ENCODE measurements at regions not wholly inside any gene's neighbourhood (a gene's known extent, or its start where the extent isn't known, plus 50 kb on each side); places are given as distances from the start of the nearest gene placed in this dataset.
A peak's percentile ranks its signal among the peaks of the same experiment; 100 is the strongest.

- no peak overlapping the region for H3K27ac Mint-ChIP-seq
- peak; percentile 12 for DNase-seq
- no peaks in the 10 kb centered on the region for H3K36me3 Mint-ChIP-seq (ENCODE audit: low read depth)
- ChIA-PET CTCF (no interaction called here), POLR2A (no interaction called here)
- H3K9me3 Mint-ChIP-seq, result no peaks in the 10 kb centered on the region
- no peaks in the 10 kb centered on the region for H3K4me1 Mint-ChIP-seq
- peaks cover 7% of the 10 kb centered on the region for H3K27me3 Mint-ChIP-seq
- no peak overlapping the region for H3K4me3 Mint-ChIP-seq
These were observed 157.4 kb upstream of the C14orf180 start for GRCh38 chr14:104421892-104422828.

DNA sequence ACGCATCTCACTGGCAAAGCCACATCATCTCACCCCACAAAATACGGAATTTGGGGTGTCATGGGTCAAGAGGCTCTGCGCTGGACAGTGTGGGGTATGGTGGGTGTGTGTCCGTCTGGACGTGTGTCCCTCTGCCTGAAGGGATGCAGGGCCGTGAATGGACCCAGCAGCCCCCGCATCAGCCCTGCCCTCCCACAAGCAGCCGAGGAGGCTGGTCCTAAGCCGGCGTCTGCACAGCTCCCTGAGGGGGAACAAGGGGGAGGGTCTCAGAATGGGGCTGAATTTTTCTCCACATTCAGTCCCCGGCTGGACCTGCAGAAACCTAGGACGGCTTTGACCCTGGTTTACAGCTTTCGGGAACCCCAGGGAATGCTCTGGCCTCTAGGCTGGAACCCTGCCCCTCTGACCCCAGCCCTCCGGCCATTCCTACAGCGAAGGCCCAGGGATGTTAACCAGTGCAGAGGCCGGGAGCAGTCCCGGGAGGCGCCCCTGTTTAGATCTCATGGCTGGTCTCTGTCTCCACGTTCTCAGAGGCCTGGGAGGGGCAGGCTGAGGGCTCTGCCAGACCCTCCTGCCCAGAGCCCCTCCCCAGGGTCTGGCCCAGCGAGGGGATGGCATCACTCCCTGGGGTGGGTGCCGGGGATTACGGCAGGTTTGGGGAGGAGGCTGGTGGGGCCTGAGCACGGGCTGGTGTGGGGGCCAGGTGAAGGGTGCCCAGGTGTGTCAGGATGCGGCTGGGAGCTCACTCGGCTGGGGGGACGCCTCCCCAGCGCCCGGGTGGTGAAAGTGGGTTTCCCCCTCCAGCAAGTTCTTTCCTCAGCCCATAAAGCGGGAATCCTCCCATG lies 156.5 kb upstream of the C14orf180 start:
- CTCF ChIA-PET, result no interaction called here

DNA sequence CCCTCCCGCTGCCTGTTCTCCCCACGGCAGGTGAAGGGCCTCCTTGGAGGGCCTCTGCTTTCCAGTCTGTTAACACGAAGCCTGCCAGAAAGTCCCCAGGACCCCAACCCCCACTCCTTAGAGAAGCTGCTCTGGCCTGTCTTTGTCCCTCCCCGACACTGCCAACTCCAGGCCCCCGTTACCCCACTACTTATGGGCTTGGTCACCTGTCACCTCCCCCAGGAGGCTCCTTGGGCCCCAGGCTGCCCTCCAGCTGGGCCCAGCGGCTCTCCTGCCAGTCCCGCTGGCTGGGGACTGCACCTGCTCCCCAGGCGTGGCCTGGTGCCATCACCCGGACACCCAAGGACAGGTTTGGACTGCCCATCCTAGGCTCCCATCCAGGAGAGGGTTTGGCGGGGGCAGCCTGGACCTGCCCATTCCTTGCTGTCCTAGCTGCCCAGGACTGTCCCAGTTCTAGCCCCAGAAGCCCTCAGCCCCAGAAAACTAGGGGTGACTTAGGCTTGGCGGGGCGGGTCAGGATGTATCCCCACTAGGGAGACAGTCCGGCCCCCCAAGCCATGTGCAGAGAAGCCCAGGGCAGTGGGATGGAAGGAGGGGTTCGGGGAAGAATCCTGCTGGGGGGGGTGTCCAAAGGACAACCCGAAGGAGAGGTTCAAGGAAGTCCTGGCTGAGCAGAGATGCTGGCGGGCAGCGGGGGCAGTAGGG lies 155.7 kb upstream of the C14orf180 start:
- Mint-ChIP-seq H3K36me3 (ENCODE audit: low read depth) (no peaks in the 10 kb centered on the region), H3K27ac (no peak overlapping the region), H3K4me1 (no peaks in the 10 kb centered on the region), H3K4me3 (no peak overlapping the region), H3K9me3 (no peaks in the 10 kb centered on the region), H3K27me3 (peaks cover 1% of the 10 kb centered on the region)
- CTCF ChIA-PET, result no interaction called here
- POLR2A ChIA-PET, result no interaction called here
- peak; percentile 7 for DNase-seq

More for the DNA sequence above, 156.5 kb upstream of the C14orf180 start:
- Mint-ChIP-seq H3K27ac (no peak overlapping the region), H3K36me3 (ENCODE audit: low read depth) (no peaks in the 10 kb centered on the region), H3K9me3 (no peaks in the 10 kb centered on the region), H3K4me1 (no peaks in the 10 kb centered on the region), H3K4me3 (no peak overlapping the region), H3K27me3 (peaks cover 3% of the 10 kb centered on the region)
- POLR2A ChIA-PET, result no interaction called here
- peak; percentile 13 for DNase-seq

DNA sequence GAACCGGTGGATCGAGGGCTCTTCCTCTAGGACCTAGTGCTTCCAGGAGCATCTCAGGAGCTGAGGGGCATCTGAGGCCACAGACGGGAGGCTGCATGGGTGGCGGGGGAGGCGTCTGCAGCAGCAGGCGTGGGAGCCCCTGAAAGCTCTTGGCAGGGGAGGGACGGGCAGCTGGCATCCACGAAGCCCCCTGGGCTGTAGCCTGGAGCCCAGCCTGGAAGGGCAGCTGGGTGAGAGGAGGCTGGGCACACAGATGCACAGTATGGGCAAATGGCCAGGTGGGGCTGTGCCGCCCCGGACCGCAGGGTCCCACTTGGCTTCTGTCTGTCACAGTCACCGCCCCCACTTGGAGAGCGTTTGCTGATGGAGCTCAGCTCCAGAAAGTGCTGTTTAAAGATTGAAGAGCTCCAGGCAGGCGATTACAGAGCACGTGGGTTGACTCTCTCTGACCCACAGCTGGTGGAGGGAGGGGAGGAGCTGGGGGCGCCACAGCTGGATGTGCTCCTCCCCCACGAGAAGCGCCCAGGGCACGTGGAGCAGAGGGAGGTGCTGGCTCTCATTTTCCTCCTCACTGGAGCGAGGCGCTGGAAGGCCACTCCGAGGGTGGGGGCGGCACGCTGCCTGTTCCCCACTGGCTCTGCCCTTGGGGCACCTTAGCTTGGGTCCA lies 155.0 kb upstream of the C14orf180 start:
- CTCF ChIA-PET, result no interaction called here
- Mint-ChIP-seq H3K4me1 (no peaks in the 10 kb centered on the region), H3K9me3 (no peaks in the 10 kb centered on the region), H3K27ac (no peak overlapping the region), H3K4me3 (no peak overlapping the region), H3K27me3 (no peaks in the 10 kb centered on the region), H3K36me3 (ENCODE audit: low read depth) (no peaks in the 10 kb centered on the region)
- POLR2A ChIA-PET, result no interaction called here
- peak; percentile 15 for DNase-seq

DNA sequence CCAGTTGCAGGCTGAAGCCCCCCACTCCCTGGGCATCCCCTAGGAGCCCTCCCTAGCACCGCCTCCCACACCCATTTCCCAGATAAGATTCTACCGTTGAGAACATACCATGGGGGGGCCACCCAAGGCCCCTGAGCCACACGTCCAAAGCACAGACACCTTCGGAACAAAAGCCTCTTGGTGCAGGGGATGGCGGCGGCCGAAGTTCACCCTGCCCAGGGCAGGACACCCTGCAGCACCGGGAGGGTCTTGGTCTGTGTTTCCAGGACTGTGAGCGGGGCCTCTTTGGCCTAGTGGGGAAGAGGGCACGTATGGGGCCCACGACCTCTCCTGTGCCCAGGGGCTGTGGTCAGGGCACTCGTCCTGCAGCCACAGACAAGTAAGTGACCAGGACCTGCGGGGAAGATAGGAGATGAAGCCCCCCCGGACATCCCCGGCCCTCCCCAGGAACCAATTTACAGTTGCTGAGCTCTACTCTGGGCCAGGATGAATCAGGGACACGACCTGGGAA lies 154.3 kb upstream of the C14orf180 start:
- H3K27me3 Mint-ChIP-seq, result no peaks in the 10 kb centered on the region
- H3K36me3 Mint-ChIP-seq (ENCODE audit: low read depth), result no peaks in the 10 kb centered on the region
- no peak overlapping the region for H3K4me3 Mint-ChIP-seq
- H3K27ac Mint-ChIP-seq, result no peak overlapping the region
- CTCF ChIA-PET, result no interaction called here
- H3K4me1 Mint-ChIP-seq, result no peaks in the 10 kb centered on the region
- H3K9me3 Mint-ChIP-seq, result no peaks in the 10 kb centered on the region
- POLR2A ChIA-PET, result no interaction called here
- DNase-seq, result peak; percentile 13

GRCh38 chr14:104425763-104426646 lies 153.6 kb upstream of the C14orf180 start:
- ChIA-PET CTCF (no interaction called here), POLR2A (no interaction called here)
- no peaks in the 10 kb centered on the region for H3K9me3 Mint-ChIP-seq
- no peaks in the 10 kb centered on the region for H3K36me3 Mint-ChIP-seq (ENCODE audit: low read depth)
- H3K27ac Mint-ChIP-seq, result no peak overlapping the region
- no peaks in the 10 kb centered on the region for H3K4me1 Mint-ChIP-seq
- H3K4me3 Mint-ChIP-seq, result no peak overlapping the region
- peak; percentile 10 for DNase-seq
- no peaks in the 10 kb centered on the region for H3K27me3 Mint-ChIP-seq

- CTCF ChIA-PET, result no interaction called here
- no peaks in the 10 kb centered on the region for H3K9me3 Mint-ChIP-seq
- no peak overlapping the region for H3K27ac Mint-ChIP-seq
- H3K36me3 Mint-ChIP-seq (ENCODE audit: low read depth), result no peaks in the 10 kb centered on the region
- H3K27me3 Mint-ChIP-seq, result no peaks in the 10 kb centered on the region
- no peak overlapping the region for H3K4me3 Mint-ChIP-seq
- DNase-seq, result peak; percentile 10
- POLR2A ChIA-PET, result no interaction called here
- no peaks in the 10 kb centered on the region for H3K4me1 Mint-ChIP-seq
These were observed 152.3 kb upstream of the C14orf180 start for GRCh38 chr14:104427131-104427851.

DNA sequence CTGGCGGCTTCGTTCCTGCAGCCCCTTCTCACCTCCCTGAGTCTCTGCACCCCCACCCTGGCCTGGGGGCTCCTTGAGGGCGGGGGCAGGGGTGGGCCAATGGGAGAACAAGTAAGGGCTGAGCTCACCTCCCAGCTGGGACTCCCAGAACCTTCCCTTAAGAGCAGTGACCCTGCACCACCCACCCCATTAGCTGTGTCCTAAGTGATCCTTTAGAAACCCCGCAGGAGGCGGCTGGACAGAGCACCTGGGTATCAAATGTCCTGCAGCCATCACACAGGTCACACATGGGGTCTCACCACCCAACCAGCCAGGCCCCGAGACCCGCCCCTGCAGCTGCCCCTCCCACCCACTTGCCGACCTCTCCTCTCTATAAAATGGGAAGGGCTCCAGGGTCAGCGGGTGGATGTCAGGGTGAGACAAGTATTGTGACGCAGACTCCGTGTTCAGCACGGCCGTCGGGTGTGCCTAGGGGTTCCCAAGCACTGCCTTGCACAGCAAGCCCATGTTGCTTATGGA lies 151.2 kb upstream of the C14orf180 start:
- no peaks in the 10 kb centered on the region for H3K4me1 Mint-ChIP-seq
- POLR2A ChIA-PET, result no interaction called here
- no peak overlapping the region for H3K27ac Mint-ChIP-seq
- H3K9me3 Mint-ChIP-seq, result no peaks in the 10 kb centered on the region
- no peaks in the 10 kb centered on the region for H3K27me3 Mint-ChIP-seq
- no peak overlapping the region for H3K4me3 Mint-ChIP-seq
- no peaks in the 10 kb centered on the region for H3K36me3 Mint-ChIP-seq (ENCODE audit: low read depth)
- peak; percentile 9 for DNase-seq
- CTCF ChIA-PET, result no interaction called here

DNA sequence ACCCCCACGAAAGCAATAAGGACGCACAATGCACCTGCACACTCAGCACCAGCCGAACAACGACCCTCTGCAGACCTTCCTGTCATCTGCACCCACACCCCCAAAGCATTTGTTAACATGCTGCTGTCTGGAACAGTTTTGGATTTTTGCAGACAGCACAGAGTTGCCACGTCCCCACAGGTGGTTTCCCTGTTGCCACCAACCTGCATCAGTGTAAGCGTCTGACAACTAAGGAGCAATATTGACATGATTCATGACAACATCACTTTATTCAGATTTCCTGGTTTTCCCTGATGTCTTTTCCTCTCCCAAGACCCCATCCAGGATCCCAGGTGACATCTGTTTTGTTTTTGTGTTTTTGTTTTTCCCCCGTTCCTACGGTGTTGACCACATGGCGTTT lies 150.7 kb upstream of the C14orf180 start:
- peak; percentile 11 for DNase-seq
- no peak overlapping the region for H3K27ac Mint-ChIP-seq
- H3K27me3 Mint-ChIP-seq, result no peaks in the 10 kb centered on the region
- POLR2A ChIA-PET, result no interaction called here
- H3K4me3 Mint-ChIP-seq, result no peak overlapping the region
- H3K4me1 Mint-ChIP-seq, result no peaks in the 10 kb centered on the region
- no peaks in the 10 kb centered on the region for H3K9me3 Mint-ChIP-seq
- CTCF ChIA-PET, result no interaction called here
- H3K36me3 Mint-ChIP-seq (ENCODE audit: low read depth), result no peaks in the 10 kb centered on the region

- Mint-ChIP-seq H3K4me1 (no peaks in the 10 kb centered on the region), H3K36me3 (ENCODE audit: low read depth) (no peaks in the 10 kb centered on the region), H3K27ac (no peak overlapping the region), H3K4me3 (no peak overlapping the region), H3K27me3 (no peaks in the 10 kb centered on the region), H3K9me3 (no peaks in the 10 kb centered on the region)
- DNase-seq, result peak; percentile 9
- CTCF ChIA-PET, result no interaction called here
- POLR2A ChIA-PET, result no interaction called here
These were observed 150.2 kb upstream of the C14orf180 start for GRCh38 chr14:104429291-104429861.

DNA sequence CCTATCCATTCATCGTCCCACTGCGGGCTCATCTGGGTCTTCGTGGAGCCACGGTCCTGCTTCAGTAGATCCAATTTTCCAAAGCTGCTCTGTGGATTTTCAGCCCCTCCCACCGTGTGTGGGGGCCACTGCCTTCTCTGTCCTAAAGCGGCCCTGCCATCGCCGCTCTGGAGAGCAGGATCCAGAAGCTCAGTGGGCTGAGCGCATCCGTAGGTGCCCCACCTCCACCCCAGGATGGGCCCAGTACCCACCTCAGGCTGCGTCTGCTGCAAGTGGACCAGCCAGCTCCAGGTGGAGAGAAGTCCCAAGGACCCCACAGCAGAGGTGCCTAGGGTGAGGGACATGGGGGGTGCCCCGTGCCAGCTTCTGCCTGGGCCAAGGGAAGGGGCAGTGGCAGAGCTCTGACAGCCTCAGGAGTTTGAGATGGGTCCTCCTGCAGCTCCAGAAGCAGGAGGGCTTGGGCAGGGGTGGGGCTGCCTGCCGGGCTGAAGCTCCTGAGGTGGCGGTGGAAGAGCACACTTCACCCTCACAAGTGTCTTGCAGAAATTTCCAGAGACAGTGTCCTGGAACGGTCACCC lies 148.1 kb upstream of the C14orf180 start:
- ChIA-PET POLR2A (no interaction called here), CTCF (no interaction called here)
- Mint-ChIP-seq H3K4me1 (no peaks in the 10 kb centered on the region), H3K36me3 (ENCODE audit: low read depth) (no peaks in the 10 kb centered on the region), H3K9me3 (no peaks in the 10 kb centered on the region), H3K27ac (no peak overlapping the region), H3K4me3 (no peak overlapping the region), H3K27me3 (no peaks in the 10 kb centered on the region)
- peak; percentile 9 for DNase-seq

Data from activated CD4-positive, alpha-beta memory T cell treated with anti-CD3 and anti-CD28 coated beads, Interleukin-2, amount 10 ng/mL, durations not matched to agents 7 days and 5 days (primary cell).